ENCODE measurements at regions not wholly inside any gene's neighbourhood (a gene's known extent, or its start where the extent isn't known, plus 50 kb on each side); places are given as distances from the start of the nearest gene placed in this dataset.
"Not testable (repeated sequence)": the region's sequence is repeated elsewhere in the genome, so short reads cannot be mapped to it uniquely, and the experiment has no call there.

DNA sequence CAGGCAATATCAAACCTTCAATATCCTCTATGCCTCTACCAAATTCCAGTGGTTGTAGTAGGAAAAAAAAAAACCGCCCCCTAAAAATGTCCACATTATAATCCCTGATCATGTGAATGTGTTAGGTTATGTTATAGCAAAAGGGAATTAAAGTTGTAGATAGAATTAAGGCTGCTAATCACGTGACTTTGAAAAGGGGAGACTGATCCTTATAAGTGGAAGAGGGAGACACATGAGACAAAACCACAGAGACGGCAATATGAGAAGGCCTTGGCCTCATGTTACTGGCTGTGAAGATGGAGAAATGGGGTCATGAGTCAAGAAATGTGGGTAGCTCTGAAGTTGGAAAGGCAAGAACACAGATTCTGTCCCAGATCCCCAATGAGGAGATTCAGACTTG, 1711.3 kb downstream of the KHDRBS2 start:
- intact Hi-C loops (cut with DNase I); H3K4me1 ChIP-seq (replicated peaks in 1 of 2); H3K36me3 ChIP-seq (replicated peaks in 1 of 2); H3K9me3 ChIP-seq (replicated peaks in 1 of 3); H3K4me3 ChIP-seq; H3K27me3 ChIP-seq; DNase-seq; H3K27ac ChIP-seq: not testable (repeated sequence)
- 45 to 67% (median 62%) methylated on average over 3 of the region's 3 CpGs for WGBS, 4 donors

DNA sequence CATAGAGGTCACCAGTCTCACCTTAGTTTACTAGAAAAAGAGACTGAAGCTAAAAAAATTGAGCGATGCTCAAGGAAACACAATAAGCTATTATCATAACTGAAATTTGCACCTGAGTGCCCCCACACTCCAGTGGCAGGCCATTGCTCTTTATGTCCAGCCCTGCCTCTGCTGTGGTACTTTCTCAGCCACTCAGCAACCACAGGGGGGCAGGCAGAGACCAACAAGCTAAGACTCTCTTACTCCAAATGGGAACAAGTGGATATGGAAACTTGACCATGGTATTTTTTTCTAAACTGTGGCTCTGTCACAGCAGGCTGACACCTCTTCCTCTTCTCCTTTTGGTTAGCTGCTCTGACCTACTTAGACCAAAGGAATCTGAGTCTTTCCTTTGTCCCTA, 1713.4 kb downstream of the KHDRBS2 start:
- H3K4me3 ChIP-seq; intact Hi-C loops (cut with DNase I); H3K36me3 ChIP-seq (replicated peaks in 1 of 2); H3K9me3 ChIP-seq (replicated peaks in 1 of 3); H3K27me3 ChIP-seq; H3K4me1 ChIP-seq (replicated peaks in 1 of 2); H3K27ac ChIP-seq: not testable (repeated sequence)
- peak in 1 of 7 donors; percentile 14 for DNase-seq
- WGBS, 4 donors: 73 to 95% (median 87%) methylated on average over 1 of the region's 1 CpG

DNA sequence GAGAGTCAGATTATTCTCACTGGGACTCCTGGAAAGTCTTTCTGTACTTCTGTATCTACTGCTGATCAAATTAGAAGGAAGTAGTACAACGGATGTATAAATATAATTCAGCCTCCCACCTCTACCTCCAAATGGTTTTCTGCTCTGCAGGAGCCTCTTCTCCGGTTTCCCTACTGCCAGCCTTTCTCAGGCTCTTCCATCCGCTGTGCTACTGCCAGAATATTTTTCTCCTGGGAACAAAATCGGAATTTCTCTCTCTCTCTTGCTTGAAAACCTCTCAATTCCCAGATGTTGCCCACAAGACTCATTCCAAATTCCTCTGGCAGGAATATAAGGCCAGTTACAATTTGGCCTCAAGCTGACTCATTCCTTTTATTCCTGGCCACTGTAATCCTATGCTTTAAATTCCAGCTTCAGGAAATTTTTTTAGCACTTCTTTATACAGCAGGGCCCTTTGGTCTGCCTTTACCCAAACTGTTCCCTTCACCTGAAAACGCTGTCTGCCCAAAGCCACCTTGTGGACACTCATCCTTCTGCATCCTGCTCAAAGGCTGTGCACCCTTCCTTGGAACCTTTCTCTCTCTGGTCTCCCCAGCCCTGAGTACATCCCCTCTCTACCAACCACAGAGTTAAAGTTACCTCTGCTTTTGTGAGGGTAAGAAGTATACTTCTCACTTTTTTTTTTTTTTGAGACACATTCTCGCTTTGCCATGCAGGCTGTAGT, 1714.6 kb downstream of the KHDRBS2 start:
- DNase-seq; intact Hi-C loops (cut with DNase I); H3K4me3 ChIP-seq; H3K27me3 ChIP-seq; H3K27ac ChIP-seq; H3K4me1 ChIP-seq (replicated peaks in 1 of 2); H3K36me3 ChIP-seq (replicated peaks in 1 of 2); H3K9me3 ChIP-seq (replicated peaks in 1 of 3): not testable (repeated sequence)
- 44 to 65% (median 57%) methylated on average over 6 of the region's 6 CpGs for WGBS, 4 donors

DNA sequence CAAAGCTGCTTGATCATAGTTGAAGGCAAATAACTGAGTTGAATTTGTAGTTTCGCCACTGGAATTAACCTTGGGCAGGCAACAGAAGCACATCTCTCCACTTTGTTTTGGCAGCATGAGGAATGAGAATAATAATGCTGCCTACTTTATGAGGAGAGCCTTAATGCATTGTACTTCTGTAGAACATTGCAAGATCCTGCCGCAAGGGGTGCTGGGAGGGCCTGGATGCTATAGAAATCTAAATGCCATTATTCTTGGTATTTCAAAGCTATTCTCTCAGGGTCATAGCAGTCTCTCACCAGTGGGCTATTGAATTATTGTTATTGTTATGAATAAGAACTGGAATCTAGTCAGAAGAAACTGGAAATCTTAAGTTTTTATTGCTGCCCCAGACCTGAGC, 1715.4 kb downstream of the KHDRBS2 start:
- intact Hi-C loops (cut with DNase I); H3K27ac ChIP-seq; H3K4me3 ChIP-seq; H3K4me1 ChIP-seq (replicated peaks in 1 of 2); H3K9me3 ChIP-seq (replicated peaks in 1 of 3); H3K27me3 ChIP-seq; H3K36me3 ChIP-seq (replicated peaks in 1 of 2); DNase-seq: not testable (repeated sequence)
- WGBS, 4 donors: 56 to 72% (median 62%) methylated on average over 2 of the region's 2 CpGs

DNA sequence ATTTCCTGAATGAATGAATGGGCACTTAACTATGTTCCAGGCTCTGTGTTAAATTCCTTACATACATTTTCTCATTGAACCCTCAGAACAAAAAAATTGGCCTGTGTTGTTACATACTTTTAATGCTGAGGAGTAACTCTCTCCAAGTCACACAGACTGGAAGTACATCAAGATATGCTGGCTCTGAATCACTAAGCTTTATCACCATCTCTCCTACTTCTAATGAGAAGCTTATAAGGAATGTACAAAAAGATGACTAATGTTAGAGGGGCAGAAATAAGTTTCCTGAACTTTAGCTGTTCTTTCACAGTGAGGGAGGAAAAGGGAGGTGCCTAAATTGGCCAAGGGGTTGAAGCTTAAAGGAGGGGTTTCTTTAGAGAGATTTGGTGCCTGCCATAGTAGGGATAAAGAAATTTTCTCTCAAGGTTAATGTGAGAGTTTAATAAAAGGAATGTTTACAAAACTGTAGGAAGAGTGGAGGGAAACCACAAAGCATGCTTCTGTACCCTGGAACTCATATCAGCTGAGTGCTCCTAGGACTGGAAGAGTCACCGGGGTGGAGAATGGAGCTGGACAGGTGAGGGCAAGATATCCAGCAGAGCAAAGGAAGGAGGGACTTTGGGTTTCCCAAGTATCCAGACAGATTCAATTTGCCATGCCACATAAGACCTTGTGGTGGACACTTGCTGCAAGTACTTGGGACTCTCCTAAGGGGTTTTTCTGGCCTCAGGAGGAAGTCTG, 1718.4 kb downstream of the KHDRBS2 start:
- H3K4me3 ChIP-seq; DNase-seq; H3K4me1 ChIP-seq (replicated peaks in 1 of 2); H3K27me3 ChIP-seq; H3K27ac ChIP-seq; H3K9me3 ChIP-seq (replicated peaks in 1 of 3); intact Hi-C loops (cut with DNase I); H3K36me3 ChIP-seq (replicated peaks in 1 of 2): not testable (repeated sequence)
- 73 to 93% (median 78%) methylated on average over 1 of the region's 1 CpG; no CpG with 5 or more reads in 1 of the 4 donors for WGBS, 4 donors

DNA sequence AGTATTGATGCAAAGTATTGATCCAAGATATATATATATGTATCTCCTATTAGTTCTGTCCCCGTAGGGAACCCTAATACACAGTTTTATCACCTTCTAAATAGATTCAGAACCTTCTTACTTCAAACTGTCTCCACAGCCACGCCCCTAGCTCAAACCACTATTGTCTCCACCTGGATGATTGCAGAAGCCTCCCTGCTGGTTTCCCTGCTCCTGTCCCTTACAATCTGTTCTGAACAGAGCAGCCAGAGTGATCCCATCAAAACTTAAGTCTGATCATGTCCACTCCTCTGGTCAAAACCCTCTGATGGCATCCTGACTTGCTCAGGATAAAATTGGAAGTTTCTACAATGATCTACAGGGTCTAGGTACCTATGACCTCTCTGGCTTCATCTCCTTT, 1719.6 kb downstream of the KHDRBS2 start:
- DNase-seq; H3K27ac ChIP-seq; H3K4me3 ChIP-seq; H3K9me3 ChIP-seq (replicated peaks in 1 of 3); H3K36me3 ChIP-seq (replicated peaks in 1 of 2); H3K4me1 ChIP-seq (replicated peaks in 1 of 2); H3K27me3 ChIP-seq; intact Hi-C loops (cut with DNase I): not testable (repeated sequence)
- WGBS, 4 donors: 78 to 89% (median 83%) methylated on average over 2 of the region's 2 CpGs

DNA sequence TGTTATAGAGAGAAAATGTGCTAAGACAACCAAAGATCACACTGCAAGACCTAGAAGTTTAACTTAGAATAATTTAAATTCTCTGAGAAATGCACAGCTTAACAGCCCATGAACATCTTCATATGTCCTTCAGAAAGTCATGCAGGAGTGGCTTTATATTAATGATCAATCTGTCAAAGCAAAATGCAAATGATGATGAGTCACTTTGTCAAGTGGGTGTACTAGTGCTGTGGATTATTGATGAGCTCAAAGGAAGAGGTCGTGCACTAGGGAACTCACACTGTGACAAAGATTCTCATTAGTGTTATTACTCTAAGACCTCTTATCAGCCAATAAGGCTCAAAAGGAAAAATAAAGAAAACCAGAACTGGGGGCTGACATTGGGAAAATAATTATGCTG, 1726.3 kb downstream of the KHDRBS2 start:
- intact Hi-C loops (cut with DNase I); H3K4me1 ChIP-seq (replicated peaks in 1 of 2); H3K27me3 ChIP-seq; DNase-seq; H3K27ac ChIP-seq; H3K9me3 ChIP-seq (replicated peaks in 1 of 3); H3K4me3 ChIP-seq; H3K36me3 ChIP-seq (replicated peaks in 1 of 2): not testable (repeated sequence)
- 62 to 79% (median 69%) methylated on average over 1 of the region's 1 CpG for WGBS, 4 donors

DNA sequence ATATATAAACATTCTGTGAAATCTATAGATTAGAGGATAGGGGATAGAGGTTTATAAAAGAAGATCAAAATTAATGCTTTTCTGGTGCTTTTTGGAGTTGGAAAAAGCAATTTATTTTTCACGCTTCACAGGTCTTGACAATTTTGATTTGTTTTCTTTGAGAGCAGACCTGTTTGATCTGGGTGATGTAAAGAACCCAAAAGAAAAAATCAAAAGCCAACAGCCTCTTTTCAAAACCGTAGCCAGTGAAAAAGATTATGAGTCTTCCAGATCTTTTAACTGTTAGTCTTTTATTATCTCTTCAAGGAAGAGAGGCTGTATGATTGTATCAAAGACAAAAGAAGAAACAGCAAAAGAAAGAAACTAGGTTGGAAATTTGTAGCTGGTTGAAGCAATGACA, 1738.7 kb downstream of the KHDRBS2 start:
- H3K4me1 ChIP-seq (replicated peaks in 1 of 2); H3K4me3 ChIP-seq; H3K27me3 ChIP-seq; H3K27ac ChIP-seq; DNase-seq; intact Hi-C loops (cut with DNase I); H3K9me3 ChIP-seq (replicated peaks in 1 of 3); H3K36me3 ChIP-seq (replicated peaks in 1 of 2): not testable (repeated sequence)
- WGBS, 4 donors: 48 to 61% (median 51%) methylated on average over 2 of the region's 2 CpGs

DNA sequence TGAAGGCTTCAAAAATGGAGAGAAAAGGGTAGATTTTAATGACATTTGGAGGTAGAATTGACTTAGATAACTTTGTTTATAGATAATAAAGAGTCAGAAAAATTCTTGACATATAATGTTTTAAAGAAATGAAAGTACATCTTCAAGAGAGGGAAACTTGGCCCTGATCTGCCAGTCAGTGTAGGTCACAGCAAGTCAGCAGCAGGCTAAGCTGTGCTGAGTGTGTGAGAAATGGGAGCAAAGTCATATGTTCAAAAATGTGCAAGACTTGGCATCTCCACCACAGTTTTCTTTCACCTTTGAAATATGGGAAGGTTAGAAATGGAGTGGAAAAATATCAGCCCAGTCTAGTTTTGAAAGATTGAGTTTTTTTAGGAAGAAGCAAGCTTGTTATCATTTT, 1761.3 kb downstream of the KHDRBS2 start:
- DNase-seq; H3K36me3 ChIP-seq (replicated peaks in 1 of 2); intact Hi-C loops (cut with DNase I): not testable (repeated sequence)

More for the DNA sequence above, 1761.3 kb downstream of the KHDRBS2 start:
- not testable (repeated sequence) for H3K4me1 ChIP-seq (replicated peaks in 1 of 2); H3K9me3 ChIP-seq (replicated peaks in 1 of 3); H3K27ac ChIP-seq; H3K27me3 ChIP-seq; H3K4me3 ChIP-seq
